RWPE2 (cell line): ENCODE measurements at regions not wholly inside any gene's neighbourhood (a gene's known extent, or its start where the extent isn't known, plus 50 kb on each side); places are given as distances from the start of the nearest gene placed in this dataset.

Experiments used
- ATAC-seq: fragments of 200-7000 bp; cut with Tn5 transposase; 3 replicates; pipeline ENCODE4 v1.9.1; 2021; ENCODE audit warnings: low read depth
- DNase-seq: peaks from one replicate; pipeline ENCODE4 v3.0.0-alpha.2; 2020; ENCODE audit warnings: low spot score
- H3K27ac ChIP-seq: fragments of 450-650 bp; 2 replicates; pipeline ENCODE4 v1.5.1; 2017; ENCODE audit warnings: mild to moderate bottlenecking; ENCODE audit not compliant: poor library complexity, severe bottlenecking
- H3K27me3 ChIP-seq: fragments of 250-450 bp; sonication (Bioruptor Pico); 2 replicates; pipeline ENCODE4 v1.5.1; 2021; ENCODE audit warnings: mild to moderate bottlenecking, moderate library complexity; ENCODE audit not compliant: insufficient read depth, poor library complexity, severe bottlenecking
- H3K36me3 ChIP-seq: fragments of 250-450 bp; sonication (Bioruptor Pico); 2 replicates; pipeline ENCODE4 v1.5.1; 2020; ENCODE audit warnings: low read depth, mild to moderate bottlenecking, moderate library complexity
- H3K4me1 ChIP-seq: fragments of 250-450 bp; sonication (Bioruptor Pico); 2 replicates; pipeline ENCODE4 v1.5.1; 2021; ENCODE audit warnings: mild to moderate bottlenecking, moderate library complexity; ENCODE audit not compliant: insufficient read depth, poor library complexity, severe bottlenecking
- H3K4me3 ChIP-seq: fragments of 250-450 bp; sonication (Bioruptor Pico); 2 replicates; pipeline ENCODE4 v1.5.1; 2021; ENCODE audit warnings: mild to moderate bottlenecking, moderate library complexity; ENCODE audit not compliant: severe bottlenecking
- H3K9me3 ChIP-seq: fragments of 250-450 bp; sonication (Bioruptor Pico); 2 replicates; pipeline ENCODE4 v1.5.1; 2021; ENCODE audit warnings: mild to moderate bottlenecking, moderate library complexity; ENCODE audit not compliant: severe bottlenecking
- TF ChIP-seq, protein P1 (sequence below): fragments of 450-650 bp; IDR thresholded peaks from one replicate; pipeline ENCODE4 v1.5.1; 2017; ENCODE audit warnings: mild to moderate bottlenecking, moderate library complexity; ENCODE audit not compliant: poor library complexity, severe bottlenecking

DNA sequence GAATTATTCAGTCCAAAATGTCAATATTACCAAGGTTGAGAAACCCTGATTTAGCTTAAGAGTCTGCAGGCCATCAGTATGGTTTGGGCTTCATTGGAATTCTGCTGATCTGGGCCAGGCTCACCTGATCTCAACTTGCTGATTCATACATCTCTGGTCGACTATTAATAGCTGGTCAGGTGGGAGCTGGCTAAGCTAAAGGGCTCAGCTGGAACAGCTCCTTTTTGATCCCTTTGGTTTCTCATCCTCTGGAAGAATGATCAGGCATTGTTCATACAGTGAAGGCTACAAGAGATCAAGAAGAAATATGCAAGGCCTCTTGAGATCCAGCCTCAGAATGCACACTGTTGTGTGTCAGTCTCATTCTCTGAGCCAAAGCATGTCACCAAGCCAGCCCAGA, 123.3 kb upstream of the MME start:
- DNase-seq (no peak), ATAC-seq (peak; percentile 51; the same call in 1 of the 3 replicates)
- no peak overlapping the region for H3K27ac ChIP-seq

DNA sequence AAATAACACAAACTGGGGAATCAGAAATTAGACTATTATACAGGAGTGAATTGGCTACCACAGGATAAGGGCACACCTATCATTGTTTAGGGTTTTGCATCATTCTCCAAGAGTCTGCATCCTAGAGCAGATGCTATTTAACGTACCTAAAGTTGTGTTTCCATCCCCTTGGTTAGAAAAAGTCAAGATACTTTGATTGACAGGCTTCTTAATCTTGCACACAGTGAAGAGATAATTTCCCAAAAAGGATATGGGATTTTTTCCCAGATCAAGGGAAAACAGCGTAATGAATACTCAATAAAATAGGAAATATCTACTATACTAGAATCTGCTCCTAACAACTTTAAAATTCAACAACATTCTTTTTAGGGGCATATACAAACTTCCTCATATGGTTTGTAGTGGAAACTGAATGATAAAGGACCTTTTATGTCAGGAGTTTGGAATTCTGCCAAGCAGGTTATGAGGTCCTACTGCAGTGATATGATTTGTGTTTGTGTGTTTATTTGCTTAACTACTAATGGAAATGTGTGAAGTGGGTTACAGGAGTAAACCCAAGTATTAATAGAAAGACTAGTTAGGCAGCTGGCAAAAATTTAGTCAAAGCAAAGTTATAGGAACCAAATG, 124.1 kb upstream of the MME start:
- H3K4me3 ChIP-seq, result no peak overlapping the region
- no peaks in the 10 kb centered on the region for H3K4me1 ChIP-seq
- no peak for DNase-seq
- no peak overlapping the region for H3K27ac ChIP-seq
- TF ChIP-seq, protein P1, sequence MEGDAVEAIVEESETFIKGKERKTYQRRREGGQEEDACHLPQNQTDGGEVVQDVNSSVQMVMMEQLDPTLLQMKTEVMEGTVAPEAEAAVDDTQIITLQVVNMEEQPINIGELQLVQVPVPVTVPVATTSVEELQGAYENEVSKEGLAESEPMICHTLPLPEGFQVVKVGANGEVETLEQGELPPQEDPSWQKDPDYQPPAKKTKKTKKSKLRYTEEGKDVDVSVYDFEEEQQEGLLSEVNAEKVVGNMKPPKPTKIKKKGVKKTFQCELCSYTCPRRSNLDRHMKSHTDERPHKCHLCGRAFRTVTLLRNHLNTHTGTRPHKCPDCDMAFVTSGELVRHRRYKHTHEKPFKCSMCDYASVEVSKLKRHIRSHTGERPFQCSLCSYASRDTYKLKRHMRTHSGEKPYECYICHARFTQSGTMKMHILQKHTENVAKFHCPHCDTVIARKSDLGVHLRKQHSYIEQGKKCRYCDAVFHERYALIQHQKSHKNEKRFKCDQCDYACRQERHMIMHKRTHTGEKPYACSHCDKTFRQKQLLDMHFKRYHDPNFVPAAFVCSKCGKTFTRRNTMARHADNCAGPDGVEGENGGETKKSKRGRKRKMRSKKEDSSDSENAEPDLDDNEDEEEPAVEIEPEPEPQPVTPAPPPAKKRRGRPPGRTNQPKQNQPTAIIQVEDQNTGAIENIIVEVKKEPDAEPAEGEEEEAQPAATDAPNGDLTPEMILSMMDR, result no peak
- H3K27me3 ChIP-seq, result no peaks in the 10 kb centered on the region
- ATAC-seq, result no peak
- H3K36me3 ChIP-seq, result no peaks in the 10 kb centered on the region
- no peaks in the 10 kb centered on the region for H3K9me3 ChIP-seq

More for the DNA sequence above, 123.3 kb upstream of the MME start:
- Histone ChIP-seq H3K9me3 (no peaks in the 10 kb centered on the region), H3K36me3 (no peaks in the 10 kb centered on the region), H3K4me3 (no peak overlapping the region), H3K27me3 (no peaks in the 10 kb centered on the region), H3K4me1 (no peaks in the 10 kb centered on the region)
- TF ChIP-seq, protein P1, result no peak

DNA sequence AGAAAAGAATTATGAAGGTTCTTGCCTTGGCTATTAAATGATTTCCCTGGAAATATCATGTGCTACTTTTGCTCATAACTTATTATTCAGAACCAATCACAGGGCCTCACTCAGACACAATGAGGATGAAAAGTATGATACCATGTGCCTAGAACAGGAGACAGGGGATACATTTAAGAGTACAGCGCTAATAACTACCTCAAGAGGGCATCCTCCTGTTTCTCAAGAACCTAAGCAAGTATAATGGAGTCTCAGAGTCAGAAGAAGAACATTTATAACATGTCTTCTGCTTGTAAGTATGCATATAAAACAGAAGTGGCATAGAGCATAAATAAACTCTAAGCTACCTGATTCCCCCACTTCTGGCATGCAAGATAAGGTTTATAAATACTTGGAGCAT, 125.4 kb upstream of the MME start:
- TF ChIP-seq, protein P1, result peak; percentile 69
- ATAC-seq (peak; percentile 67; the same call in 1 of the 3 replicates), DNase-seq (no peak)
- no peaks in the 10 kb centered on the region for H3K4me1 ChIP-seq
- H3K36me3 ChIP-seq, result no peaks in the 10 kb centered on the region
- no peak overlapping the region for H3K27ac ChIP-seq
- no peaks in the 10 kb centered on the region for H3K9me3 ChIP-seq
- H3K27me3 ChIP-seq, result no peaks in the 10 kb centered on the region
- no peak overlapping the region for H3K4me3 ChIP-seq

- ATAC-seq, result no peak
- Histone ChIP-seq H3K4me3 (no peak overlapping the region), H3K36me3 (no peaks in the 10 kb centered on the region), H3K9me3 (no peaks in the 10 kb centered on the region), H3K27ac (no peak overlapping the region), H3K27me3 (no peaks in the 10 kb centered on the region), H3K4me1 (no peaks in the 10 kb centered on the region)
- no peak for DNase-seq
- TF ChIP-seq, protein P1, result no peak
Observed at GRCh38 chr3:154953538-154953937, 126.6 kb upstream of the MME start.

GRCh38 chr3:154952553-154952952, 127.6 kb upstream of the MME start:
- Histone ChIP-seq H3K4me1 (no peaks in the 10 kb centered on the region), H3K9me3 (no peaks in the 10 kb centered on the region), H3K36me3 (no peaks in the 10 kb centered on the region), H3K27me3 (no peaks in the 10 kb centered on the region), H3K4me3 (no peak overlapping the region), H3K27ac (no peak overlapping the region)
- no peak for ATAC-seq
- TF ChIP-seq, protein P1, result no peak
- no peak for DNase-seq
